Loucy (cell line): ENCODE measurements at regions not wholly inside any gene's neighbourhood (a gene's known extent, or its start where the extent isn't known, plus 50 kb on each side); places are given as distances from the start of the nearest gene placed in this dataset.

Experiments
- H2AFZ ChIP-seq: fragments of 200-600 bp; sonication (generic); 2 replicates; pipeline ENCODE4 v1.6.0; 2016; ENCODE audit warnings: antibody characterized with exemption, mild to moderate bottlenecking, low read length, moderate library complexity
- H3F3A ChIP-seq: fragments of 200-600 bp; 2 replicates; pipeline ENCODE4 v1.6.0; 2016; ENCODE audit warnings: antibody characterized with exemption, low read depth, mild to moderate bottlenecking
- H3K27me3 ChIP-seq: fragments of 200-600 bp; sonication (generic); 2 replicates; pipeline ENCODE4 v1.6.1; 2014; ENCODE audit warnings: low read length, mild to moderate bottlenecking; ENCODE audit not compliant: insufficient read depth, poor library complexity, severe bottlenecking
- H3K36me3 ChIP-seq: fragments of 200-600 bp; sonication (generic); 2 replicates; pipeline ENCODE4 v1.6.1; 2016; ENCODE audit warnings: low read length; ENCODE audit not compliant: insufficient read depth
- H3K4me1 ChIP-seq: fragments of 200-600 bp; sonication (generic); 2 replicates; pipeline ENCODE4 v1.5.1; 2014; ENCODE audit warnings: low read length, mild to moderate bottlenecking; ENCODE audit not compliant: insufficient read depth, poor library complexity, severe bottlenecking
- H3K4me2 ChIP-seq: fragments of 200-600 bp; sonication (generic); 2 replicates; pipeline ENCODE4 v1.6.0; 2014; ENCODE audit warnings: antibody characterized with exemption, low read length, low read depth, mild to moderate bottlenecking; ENCODE audit not compliant: poor library complexity, severe bottlenecking
- H3K4me3 ChIP-seq: fragments of 200-600 bp; sonication (generic); 2 replicates; pipeline ENCODE4 v1.5.1; 2014; ENCODE audit warnings: low read length, mild to moderate bottlenecking, mixed read lengths; ENCODE audit not compliant: poor library complexity, severe bottlenecking
- H3K79me2 ChIP-seq: fragments of 200-600 bp; sonication (generic); 2 replicates; pipeline ENCODE4 v1.6.1; 2014; ENCODE audit warnings: low read length; ENCODE audit not compliant: insufficient read depth
- H3K9ac ChIP-seq: fragments of 200-600 bp; sonication (generic); 2 replicates; pipeline ENCODE4 v1.6.0; 2014; ENCODE audit warnings: mild to moderate bottlenecking, low read depth, low read length, moderate library complexity; ENCODE audit not compliant: poor library complexity, severe bottlenecking
- H3K9me2 ChIP-seq: fragments of 200-600 bp; sonication (generic); replicated peaks from 2 replicates; pipeline ENCODE4 v1.6.1; 2016; ENCODE audit warnings: low read depth, low read length, mixed read lengths
- H3K9me3 ChIP-seq: fragments of 200-600 bp; sonication (generic); 2 replicates; pipeline ENCODE4 v1.6.1; 2014; ENCODE audit warnings: mild to moderate bottlenecking, antibody characterized with exemption, low read length, low read depth; ENCODE audit not compliant: insufficient read depth
- H4K20me1 ChIP-seq: fragments of 200-600 bp; sonication (generic); 2 replicates; pipeline ENCODE4 v1.6.0; 2014; ENCODE audit warnings: antibody characterized with exemption, low read length, mild to moderate bottlenecking; ENCODE audit not compliant: insufficient read depth, poor library complexity, severe bottlenecking
- EZH2phosphoT487 ChIP-seq: fragments of 200-600 bp; IDR thresholded peaks from 2 replicates; pipeline ENCODE4 v1.6.1; 2018; ENCODE audit warnings: antibody characterized with exemption, mild to moderate bottlenecking, moderate library complexity, borderline replicate concordance
- TF ChIP-seq, protein P1 (sequence below): fragments of 200-600 bp; sonication (generic); conservative IDR thresholded peaks from 2 replicates; pipeline ENCODE4 v1.5.1; 2014; ENCODE audit warnings: mild to moderate bottlenecking, antibody characterized with exemption, low read length

DNA sequence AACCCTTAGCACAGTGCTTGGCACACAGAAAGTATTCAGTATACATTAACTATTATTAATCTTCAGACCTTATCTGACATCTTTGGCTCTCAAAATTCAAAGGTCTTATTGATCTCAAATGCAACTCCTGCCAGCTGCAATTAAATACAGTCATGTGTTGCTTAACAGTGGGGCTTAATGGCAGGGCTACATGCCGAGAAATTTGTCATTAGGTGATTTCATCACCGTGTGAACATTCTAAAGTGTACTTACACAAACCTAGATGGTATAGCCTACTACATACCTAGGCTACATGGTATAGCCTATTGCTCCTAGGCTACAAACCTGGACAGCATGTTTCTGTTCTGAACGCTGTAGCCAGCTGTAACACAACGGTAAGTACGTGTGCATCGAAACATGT, 156.3 kb upstream of the TMCC3 start:
- Histone ChIP-seq H4K20me1 (no peaks in the 10 kb centered on the region), H3K9me3 (no peaks in the 10 kb centered on the region), H3K4me1 (no peaks in the 10 kb centered on the region), H3K79me2 (no peaks in the 10 kb centered on the region), H3F3A (no peaks in the 10 kb centered on the region), H3K4me3 (no peak overlapping the region), H3K9ac (no peak overlapping the region), H3K9me2 (no peaks in the 10 kb centered on the region), H3K36me3 (no peaks in the 10 kb centered on the region), H2AFZ (no peak overlapping the region), H3K27me3 (no peaks in the 10 kb centered on the region), H3K4me2 (no peak overlapping the region)
- TF ChIP-seq, protein P1, sequence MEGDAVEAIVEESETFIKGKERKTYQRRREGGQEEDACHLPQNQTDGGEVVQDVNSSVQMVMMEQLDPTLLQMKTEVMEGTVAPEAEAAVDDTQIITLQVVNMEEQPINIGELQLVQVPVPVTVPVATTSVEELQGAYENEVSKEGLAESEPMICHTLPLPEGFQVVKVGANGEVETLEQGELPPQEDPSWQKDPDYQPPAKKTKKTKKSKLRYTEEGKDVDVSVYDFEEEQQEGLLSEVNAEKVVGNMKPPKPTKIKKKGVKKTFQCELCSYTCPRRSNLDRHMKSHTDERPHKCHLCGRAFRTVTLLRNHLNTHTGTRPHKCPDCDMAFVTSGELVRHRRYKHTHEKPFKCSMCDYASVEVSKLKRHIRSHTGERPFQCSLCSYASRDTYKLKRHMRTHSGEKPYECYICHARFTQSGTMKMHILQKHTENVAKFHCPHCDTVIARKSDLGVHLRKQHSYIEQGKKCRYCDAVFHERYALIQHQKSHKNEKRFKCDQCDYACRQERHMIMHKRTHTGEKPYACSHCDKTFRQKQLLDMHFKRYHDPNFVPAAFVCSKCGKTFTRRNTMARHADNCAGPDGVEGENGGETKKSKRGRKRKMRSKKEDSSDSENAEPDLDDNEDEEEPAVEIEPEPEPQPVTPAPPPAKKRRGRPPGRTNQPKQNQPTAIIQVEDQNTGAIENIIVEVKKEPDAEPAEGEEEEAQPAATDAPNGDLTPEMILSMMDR: no peak
- TF ChIP-seq EZH2phosphoT487: no peak

DNA sequence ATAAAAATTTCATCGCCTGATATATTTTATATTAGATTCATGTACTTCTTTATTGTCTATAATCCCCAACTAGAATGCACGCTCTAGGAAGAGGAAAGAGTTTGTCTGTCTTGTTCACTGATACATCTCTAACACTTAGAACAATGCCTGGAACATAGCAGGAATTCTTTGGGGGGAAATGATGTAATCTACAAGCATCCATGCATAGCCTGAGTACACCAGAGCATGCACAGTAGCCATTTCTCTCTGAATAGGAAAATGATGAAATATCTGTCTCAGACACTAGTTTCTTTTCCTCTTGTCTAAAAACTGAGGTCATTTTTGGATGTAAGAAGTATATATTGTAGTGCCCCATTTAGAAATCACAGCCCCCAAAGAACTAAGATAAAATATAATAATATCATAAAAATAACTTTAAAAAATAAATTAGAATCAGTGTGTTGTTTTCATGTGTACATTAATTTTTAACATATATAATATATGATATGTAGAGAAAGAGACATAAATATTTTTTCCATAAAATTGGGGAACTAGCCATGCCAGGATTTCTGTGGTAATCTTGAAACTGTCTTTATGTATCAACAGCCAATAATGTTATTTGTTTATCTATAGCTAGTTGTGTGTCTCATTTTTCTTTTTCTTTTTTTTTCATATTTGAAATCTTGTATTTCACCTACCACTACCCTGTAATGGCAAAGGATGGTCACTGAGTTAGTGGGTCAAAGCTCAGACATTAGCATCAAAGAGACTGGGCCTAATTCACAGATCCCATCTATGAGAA, 155.6 kb upstream of the TMCC3 start:
- no peak overlapping the region for H3K4me2 ChIP-seq
- no peaks in the 10 kb centered on the region for H3K36me3 ChIP-seq
- H3K27me3 ChIP-seq: no peaks in the 10 kb centered on the region
- no peaks in the 10 kb centered on the region for H3F3A ChIP-seq
- no peak for TF ChIP-seq EZH2phosphoT487
- TF ChIP-seq, protein P1: no peak
- no peaks in the 10 kb centered on the region for H3K4me1 ChIP-seq
- no peak overlapping the region for H2AFZ ChIP-seq
- H3K79me2 ChIP-seq: no peaks in the 10 kb centered on the region
- H3K4me3 ChIP-seq: no peak overlapping the region
- no peaks in the 10 kb centered on the region for H4K20me1 ChIP-seq
- no peaks in the 10 kb centered on the region for H3K9me3 ChIP-seq
- no peaks in the 10 kb centered on the region for H3K9me2 ChIP-seq
- no peak overlapping the region for H3K9ac ChIP-seq

DNA sequence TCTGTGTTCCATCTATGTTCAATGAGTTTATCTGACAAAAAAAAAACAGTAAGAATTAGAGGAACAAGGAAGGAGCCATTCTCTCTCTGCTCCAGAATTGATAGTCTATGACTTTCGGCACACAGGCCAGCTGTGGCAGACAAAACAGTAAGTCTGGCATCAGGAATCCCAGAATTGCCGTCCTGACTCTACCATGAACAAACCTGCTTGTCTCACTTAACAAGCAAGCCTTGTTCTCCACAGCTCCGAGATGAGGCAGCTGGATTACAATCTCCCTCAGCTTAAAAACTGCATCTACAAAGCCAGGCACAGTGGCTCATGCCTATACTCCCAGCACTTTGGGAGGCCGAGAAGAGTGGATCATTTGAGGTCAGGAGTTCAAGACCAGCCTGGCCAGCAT, 153.6 kb upstream of the TMCC3 start:
- no peaks in the 10 kb centered on the region for H3K36me3 ChIP-seq
- no peaks in the 10 kb centered on the region for H3K79me2 ChIP-seq
- H3K4me2 ChIP-seq: no peak overlapping the region
- no peaks in the 10 kb centered on the region for H3K9me2 ChIP-seq
- no peak overlapping the region for H3K4me3 ChIP-seq
- H4K20me1 ChIP-seq: no peaks in the 10 kb centered on the region
- no peak overlapping the region for H3K9ac ChIP-seq
- no peaks in the 10 kb centered on the region for H3K9me3 ChIP-seq
- no peak for TF ChIP-seq EZH2phosphoT487
- TF ChIP-seq, protein P1: no peak
- H3K27me3 ChIP-seq: no peaks in the 10 kb centered on the region
- no peaks in the 10 kb centered on the region for H3K4me1 ChIP-seq
- H3F3A ChIP-seq: no peaks in the 10 kb centered on the region
- H2AFZ ChIP-seq: no peak overlapping the region
